ENCODE measurements at regions not wholly inside any gene's neighbourhood (a gene's known extent, or its start where the extent isn't known, plus 50 kb on each side); places are given as distances from the start of the nearest gene placed in this dataset.

DNA sequence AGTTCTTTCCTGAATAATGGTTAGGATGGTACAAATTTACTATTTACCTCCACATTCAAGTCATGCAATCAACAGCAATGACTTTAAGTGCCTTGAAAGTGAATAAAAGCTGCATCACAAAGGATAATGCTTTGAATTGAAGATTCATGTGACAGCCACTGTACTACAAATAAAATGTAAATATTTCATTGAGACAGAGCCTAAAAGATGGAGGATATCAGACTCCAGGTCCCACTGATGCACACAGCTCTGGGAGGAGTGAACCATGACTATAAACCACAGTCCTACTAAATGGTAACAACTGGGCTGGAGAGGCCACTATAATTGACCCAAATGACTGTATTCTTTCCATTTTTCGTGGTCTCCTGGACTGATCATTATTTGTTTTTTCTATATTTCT lies 576.9 kb downstream of the ADCYAP1 start:
- TF ChIP-seq, protein P1, sequence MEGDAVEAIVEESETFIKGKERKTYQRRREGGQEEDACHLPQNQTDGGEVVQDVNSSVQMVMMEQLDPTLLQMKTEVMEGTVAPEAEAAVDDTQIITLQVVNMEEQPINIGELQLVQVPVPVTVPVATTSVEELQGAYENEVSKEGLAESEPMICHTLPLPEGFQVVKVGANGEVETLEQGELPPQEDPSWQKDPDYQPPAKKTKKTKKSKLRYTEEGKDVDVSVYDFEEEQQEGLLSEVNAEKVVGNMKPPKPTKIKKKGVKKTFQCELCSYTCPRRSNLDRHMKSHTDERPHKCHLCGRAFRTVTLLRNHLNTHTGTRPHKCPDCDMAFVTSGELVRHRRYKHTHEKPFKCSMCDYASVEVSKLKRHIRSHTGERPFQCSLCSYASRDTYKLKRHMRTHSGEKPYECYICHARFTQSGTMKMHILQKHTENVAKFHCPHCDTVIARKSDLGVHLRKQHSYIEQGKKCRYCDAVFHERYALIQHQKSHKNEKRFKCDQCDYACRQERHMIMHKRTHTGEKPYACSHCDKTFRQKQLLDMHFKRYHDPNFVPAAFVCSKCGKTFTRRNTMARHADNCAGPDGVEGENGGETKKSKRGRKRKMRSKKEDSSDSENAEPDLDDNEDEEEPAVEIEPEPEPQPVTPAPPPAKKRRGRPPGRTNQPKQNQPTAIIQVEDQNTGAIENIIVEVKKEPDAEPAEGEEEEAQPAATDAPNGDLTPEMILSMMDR (IDR thresholded peaks at IDR 0.05 in 2 of 3, conservative IDR thresholded peaks at IDR 0.05 in 1 of 3; ENCODE audit: borderline replicate concordance in 1 of 3, insufficient read depth in 1 of 3, low read depth in 2 of 3, low read length in 2 of 3), result no peak
- no peak for TF ChIP-seq CEBPB (IDR thresholded peaks at IDR 0.05; ENCODE audit: low read depth)
- TF ChIP-seq JUND (IDR thresholded peaks at IDR 0.05), result no peak
- no peak for TF ChIP-seq ZFX (IDR thresholded peaks at IDR 0.05)
- TF ChIP-seq, protein P2, sequence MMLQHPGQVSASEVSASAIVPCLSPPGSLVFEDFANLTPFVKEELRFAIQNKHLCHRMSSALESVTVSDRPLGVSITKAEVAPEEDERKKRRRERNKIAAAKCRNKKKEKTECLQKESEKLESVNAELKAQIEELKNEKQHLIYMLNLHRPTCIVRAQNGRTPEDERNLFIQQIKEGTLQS (IDR thresholded peaks at IDR 0.05), result no peak
- no peak for TF ChIP-seq POLR2A (IDR thresholded peaks at IDR 0.05; ENCODE audit: borderline replicate concordance, extremely low read depth, insufficient read depth, insufficient read length)
- no peak for TF ChIP-seq EZH2 (IDR thresholded peaks at IDR 0.05)
- TF ChIP-seq POLR2AphosphoS5 (IDR thresholded peaks at IDR 0.05; ENCODE audit: low read depth, low read length), result no peak
- TF ChIP-seq EZH2phosphoT487 (IDR thresholded peaks at IDR 0.05; ENCODE audit: borderline replicate concordance), result no peak
- no peak for TF ChIP-seq ZNF274 (IDR thresholded peaks at IDR 0.05; ENCODE audit: low read depth, low read length)
- no peak for TF ChIP-seq YY1 (IDR thresholded peaks at IDR 0.05; ENCODE audit: extremely low read depth, insufficient replicate concordance, low read depth, low read length)
